Erythroblast (primary cell): ENCODE measurements at regions not wholly inside any gene's neighbourhood (a gene's known extent, or its start where the extent isn't known, plus 50 kb on each side); places are given as distances from the start of the nearest gene placed in this dataset.

Source experiments
- GATA1 ChIP-seq: IDR thresholded peaks from 2 replicates; pipeline ENCODE4 v1.6.1; 2011; ENCODE audit warnings: low read depth, mild to moderate bottlenecking, control low read depth, low read length, moderate library complexity
- POLR2A ChIP-seq: IDR thresholded peaks from 2 replicates; pipeline ENCODE4 v1.6.1; 2011; ENCODE audit warnings: mild to moderate bottlenecking, low read length

DNA sequence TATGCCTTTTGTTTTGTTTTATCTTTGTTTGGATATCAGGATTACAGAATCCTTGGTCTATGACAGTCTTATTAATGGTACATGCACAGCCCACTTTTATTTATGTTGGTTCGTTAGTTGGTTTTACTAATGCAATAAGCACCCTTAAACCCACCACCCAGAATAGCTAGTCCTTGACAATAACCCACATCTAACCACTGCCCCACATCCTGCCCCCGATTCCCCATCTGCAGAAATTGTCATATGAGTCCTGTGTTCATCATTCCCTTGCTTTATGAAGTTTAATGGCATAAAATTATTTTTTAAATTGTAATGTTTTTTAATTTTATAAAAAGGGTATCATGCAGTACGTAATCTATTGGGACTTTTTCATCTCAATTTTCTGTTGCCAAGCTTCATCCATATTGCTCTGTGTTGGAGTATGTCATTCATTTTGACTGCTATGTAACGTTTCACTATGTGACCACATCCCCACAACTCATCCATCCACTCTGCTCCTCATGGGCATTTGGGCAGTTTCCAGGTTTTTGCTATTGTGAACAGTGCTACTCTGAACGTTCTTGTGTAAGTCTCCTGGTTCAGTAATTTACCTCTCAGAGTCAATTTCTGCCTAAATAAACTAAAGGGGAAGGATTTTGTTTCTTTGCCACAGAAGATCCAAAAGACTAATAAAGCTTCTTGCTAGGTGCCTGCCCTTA, 150.4 kb downstream of the MRPL14 start:
- TF ChIP-seq POLR2A (no peak), GATA1 (no peak)
